ENCODE measurements at regions not wholly inside any gene's neighbourhood (a gene's known extent, or its start where the extent isn't known, plus 50 kb on each side); places are given as distances from the start of the nearest gene placed in this dataset.

- TF ChIP-seq EZH2 (IDR thresholded peaks at IDR 0.05) = no peak
- TF ChIP-seq POLR2AphosphoS5 (IDR thresholded peaks at IDR 0.05; ENCODE audit: borderline replicate concordance, low read depth, low read length) = no peak
- TF ChIP-seq FOXP2 (optimal IDR thresholded peaks at IDR 0.05; ENCODE audit: control extremely low read depth, extremely low read length, insufficient read depth) = no peak
These were observed 1154.8 kb downstream of the TMEM121 start for GRCh38 chr14:106681161-106681560.

Measured in SK-N-MC (cell line).